ENCODE measurements at regions not wholly inside any gene's neighbourhood (a gene's known extent, or its start where the extent isn't known, plus 50 kb on each side); places are given as distances from the start of the nearest gene placed in this dataset.

- Histone ChIP-seq H3K4me1 (ENCODE audit: low read length) (no peaks in the 10 kb centered on the region), H3K9me3 (replicated peaks; ENCODE audit: insufficient read depth, low read length) (no peaks in the 10 kb centered on the region), H3F3A (ENCODE audit: insufficient read depth, low read length) (no peaks in the 10 kb centered on the region), H3K4me3 (ENCODE audit: low read length) (no peak overlapping the region), H3K27me3 (replicated peaks; ENCODE audit: insufficient read depth, low read length) (no peaks in the 10 kb centered on the region), H4K20me1 (ENCODE audit: insufficient read depth, low read length) (no peaks in the 10 kb centered on the region), H3K4me2 (ENCODE audit: low read depth, low read length) (no peak overlapping the region), H2AFZ (ENCODE audit: low read length) (no peak overlapping the region), H3K9ac (ENCODE audit: low read length) (no peak overlapping the region), H3K27ac (ENCODE audit: low read length) (no peak overlapping the region), H3K9me2 (replicated peaks; ENCODE audit: insufficient read depth, low read length) (no peaks in the 10 kb centered on the region), H3K36me3 (replicated peaks; ENCODE audit: insufficient read depth, low read length) (no peaks in the 10 kb centered on the region), H3K79me2 (ENCODE audit: low read length) (no peaks in the 10 kb centered on the region)
- TF ChIP-seq EZH2phosphoT487 (IDR thresholded peaks at IDR 0.05; ENCODE audit: low read length) (no peak), EZH2 (optimal IDR thresholded peaks at IDR 0.05; ENCODE audit: low read depth, low read length) (no peak)
- TF ChIP-seq, protein P1, sequence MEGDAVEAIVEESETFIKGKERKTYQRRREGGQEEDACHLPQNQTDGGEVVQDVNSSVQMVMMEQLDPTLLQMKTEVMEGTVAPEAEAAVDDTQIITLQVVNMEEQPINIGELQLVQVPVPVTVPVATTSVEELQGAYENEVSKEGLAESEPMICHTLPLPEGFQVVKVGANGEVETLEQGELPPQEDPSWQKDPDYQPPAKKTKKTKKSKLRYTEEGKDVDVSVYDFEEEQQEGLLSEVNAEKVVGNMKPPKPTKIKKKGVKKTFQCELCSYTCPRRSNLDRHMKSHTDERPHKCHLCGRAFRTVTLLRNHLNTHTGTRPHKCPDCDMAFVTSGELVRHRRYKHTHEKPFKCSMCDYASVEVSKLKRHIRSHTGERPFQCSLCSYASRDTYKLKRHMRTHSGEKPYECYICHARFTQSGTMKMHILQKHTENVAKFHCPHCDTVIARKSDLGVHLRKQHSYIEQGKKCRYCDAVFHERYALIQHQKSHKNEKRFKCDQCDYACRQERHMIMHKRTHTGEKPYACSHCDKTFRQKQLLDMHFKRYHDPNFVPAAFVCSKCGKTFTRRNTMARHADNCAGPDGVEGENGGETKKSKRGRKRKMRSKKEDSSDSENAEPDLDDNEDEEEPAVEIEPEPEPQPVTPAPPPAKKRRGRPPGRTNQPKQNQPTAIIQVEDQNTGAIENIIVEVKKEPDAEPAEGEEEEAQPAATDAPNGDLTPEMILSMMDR (IDR thresholded peaks at IDR 0.05; ENCODE audit: low read length): no peak
- no peak for DNase-seq
Observed at GRCh38 chr18:75553021-75553420, 125.5 kb upstream of the SMIM21 start.

DNA sequence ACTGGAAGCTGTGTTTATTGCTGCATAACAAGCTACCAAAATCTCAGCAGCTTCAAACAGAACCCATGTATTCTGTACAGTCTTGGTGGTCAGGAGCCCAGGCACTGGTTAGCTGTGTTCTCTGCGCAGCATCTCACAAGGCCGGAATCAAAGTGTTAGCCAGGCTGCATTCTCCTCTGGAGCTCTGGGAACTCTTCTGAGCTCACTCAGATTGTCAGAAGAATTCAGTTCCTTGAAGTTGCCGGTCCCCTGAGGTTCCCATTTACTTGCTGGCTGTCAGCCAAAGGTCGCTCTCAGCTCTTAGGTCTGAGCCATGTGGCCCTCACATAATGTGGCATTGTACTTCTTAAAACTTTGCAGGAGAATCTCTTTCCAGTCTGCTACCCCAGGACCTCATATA, 123.6 kb upstream of the SMIM21 start:
- no peaks in the 10 kb centered on the region for H3K9me2 ChIP-seq (replicated peaks; ENCODE audit: insufficient read depth, low read length)

GRCh38 chr18:75548353-75548905, 120.9 kb upstream of the SMIM21 start:
- Histone ChIP-seq H3K27ac (ENCODE audit: low read length) (no peak overlapping the region), H3K9me2 (replicated peaks; ENCODE audit: insufficient read depth, low read length) (no peaks in the 10 kb centered on the region), H3K4me3 (ENCODE audit: low read length) (no peak overlapping the region), H3K4me2 (ENCODE audit: low read depth, low read length) (no peak overlapping the region), H3K27me3 (replicated peaks; ENCODE audit: insufficient read depth, low read length) (no peaks in the 10 kb centered on the region), H3K4me1 (ENCODE audit: low read length) (no peaks in the 10 kb centered on the region), H4K20me1 (ENCODE audit: insufficient read depth, low read length) (no peaks in the 10 kb centered on the region), H2AFZ (ENCODE audit: low read length) (no peak overlapping the region), H3K36me3 (replicated peaks; ENCODE audit: insufficient read depth, low read length) (no peaks in the 10 kb centered on the region), H3F3A (ENCODE audit: insufficient read depth, low read length) (no peaks in the 10 kb centered on the region), H3K9ac (ENCODE audit: low read length) (no peak overlapping the region), H3K9me3 (replicated peaks; ENCODE audit: insufficient read depth, low read length) (no peaks in the 10 kb centered on the region), H3K79me2 (ENCODE audit: low read length) (no peaks in the 10 kb centered on the region)
- peak; percentile 35 for DNase-seq
- TF ChIP-seq EZH2phosphoT487 (IDR thresholded peaks at IDR 0.05; ENCODE audit: low read length): no peak
- TF ChIP-seq, protein P1 (IDR thresholded peaks at IDR 0.05; ENCODE audit: low read length): no peak
- no peak for TF ChIP-seq EZH2 (optimal IDR thresholded peaks at IDR 0.05; ENCODE audit: low read depth, low read length)

More for the DNA sequence above, 123.6 kb upstream of the SMIM21 start:
- Histone ChIP-seq H3K79me2 (ENCODE audit: low read length) (no peaks in the 10 kb centered on the region), H3K27me3 (replicated peaks; ENCODE audit: insufficient read depth, low read length) (no peaks in the 10 kb centered on the region), H3K4me3 (ENCODE audit: low read length) (no peak overlapping the region), H3F3A (ENCODE audit: insufficient read depth, low read length) (no peaks in the 10 kb centered on the region), H3K9me3 (replicated peaks; ENCODE audit: insufficient read depth, low read length) (no peaks in the 10 kb centered on the region), H3K4me2 (ENCODE audit: low read depth, low read length) (no peak overlapping the region), H3K4me1 (ENCODE audit: low read length) (no peaks in the 10 kb centered on the region), H3K9ac (ENCODE audit: low read length) (no peak overlapping the region), H2AFZ (ENCODE audit: low read length) (no peak overlapping the region), H4K20me1 (ENCODE audit: insufficient read depth, low read length) (no peaks in the 10 kb centered on the region), H3K27ac (ENCODE audit: low read length) (no peak overlapping the region), H3K36me3 (replicated peaks; ENCODE audit: insufficient read depth, low read length) (no peaks in the 10 kb centered on the region)
- TF ChIP-seq, protein P1 (IDR thresholded peaks at IDR 0.05; ENCODE audit: low read length): no peak
- no peak for DNase-seq
